SU-DHL-6 (cell line): ENCODE measurements at regions not wholly inside any gene's neighbourhood (a gene's known extent, or its start where the extent isn't known, plus 50 kb on each side); places are given as distances from the start of the nearest gene placed in this dataset.

Experiments
- H2AFZ ChIP-seq: fragments of 200-600 bp; sonication (generic); 2 replicates; pipeline ENCODE4 v1.6.1; 2014; ENCODE audit warnings: low read depth, mild to moderate bottlenecking, moderate library complexity, mixed read lengths, antibody characterized with exemption, low read length; ENCODE audit not compliant: severe bottlenecking
- H3F3A ChIP-seq: fragments of 200-600 bp; shearing (Covaris generic); 2 replicates; pipeline ENCODE4 v1.6.0; 2016; ENCODE audit warnings: antibody characterized with exemption, mild to moderate bottlenecking; ENCODE audit not compliant: insufficient read depth
- H3K27ac ChIP-seq: fragments of 200-600 bp; sonication (generic); 2 replicates; pipeline ENCODE4 v1.5.1; 2016; ENCODE audit warnings: low read depth, mild to moderate bottlenecking, low read length, moderate library complexity, mixed read lengths
- H3K27me3 ChIP-seq: fragments of 200-600 bp; sonication (generic), shearing (Covaris generic); 2 replicates; pipeline ENCODE4 v1.6.0; 2014; ENCODE audit warnings: mild to moderate bottlenecking, low read length
- H3K36me3 ChIP-seq: fragments of 200-600 bp; sonication (generic); 2 replicates; pipeline ENCODE4 v1.6.1; 2014; ENCODE audit warnings: mild to moderate bottlenecking, low read length, mixed read lengths
- H3K4me2 ChIP-seq: fragments of 300-600, 200-600 bp; shearing (Covaris generic), sonication (generic); 2 replicates; pipeline ENCODE4 v1.6.0; 2014; ENCODE audit warnings: low read length, low read depth, mild to moderate bottlenecking; ENCODE audit not compliant: poor library complexity, severe bottlenecking
- H3K4me3 ChIP-seq: fragments of 200-600 bp; sonication (generic); 2 replicates; pipeline ENCODE4 v1.5.1; 2014; ENCODE audit warnings: antibody characterized with exemption, low read length, mild to moderate bottlenecking, mixed read lengths; ENCODE audit not compliant: insufficient read depth, poor library complexity, severe bottlenecking
- H3K79me2 ChIP-seq: fragments of 200-600 bp; sonication (generic); 2 replicates; pipeline ENCODE4 v1.6.1; 2014; ENCODE audit warnings: mild to moderate bottlenecking, low read length, moderate library complexity; ENCODE audit not compliant: insufficient read depth
- H3K9ac ChIP-seq: fragments of 200-600 bp; sonication (generic); 2 replicates; pipeline ENCODE4 v1.7.0; 2014; ENCODE audit warnings: mild to moderate bottlenecking, low read length
- H3K9me2 ChIP-seq: fragments of 200-600 bp; sonication (generic); replicated peaks from 2 replicates; pipeline ENCODE4 v1.6.1; 2014; ENCODE audit warnings: low read length; ENCODE audit not compliant: insufficient read depth
- H3K9me3 ChIP-seq: fragments of 200-600 bp; sonication (generic); 2 replicates; pipeline ENCODE4 v1.6.1; 2014; ENCODE audit warnings: low read length, mixed read lengths; ENCODE audit not compliant: insufficient read depth
- H4K20me1 ChIP-seq: fragments of 200-600 bp; sonication (generic); 2 replicates; pipeline ENCODE4 v1.6.1; 2014; ENCODE audit warnings: low read depth, mild to moderate bottlenecking, antibody characterized with exemption, low read length, moderate library complexity, mixed read lengths
- EZH2phosphoT487 ChIP-seq: fragments of 200-600 bp; sonication (generic), shearing (Covaris generic); conservative IDR thresholded peaks from 2 replicates; pipeline ENCODE4 v1.6.1; 2018; ENCODE audit warnings: mild to moderate bottlenecking, antibody characterized with exemption, low read length, moderate library complexity, mixed read lengths
- TF ChIP-seq, protein P1 (sequence below): fragments of 200-600 bp; sonication (generic); IDR thresholded peaks from one replicate; pipeline ENCODE4 v1.5.1; 2017; ENCODE audit warnings: antibody characterized with exemption, mild to moderate bottlenecking, low read length, moderate library complexity; ENCODE audit not compliant: insufficient read depth, poor library complexity, severe bottlenecking

DNA sequence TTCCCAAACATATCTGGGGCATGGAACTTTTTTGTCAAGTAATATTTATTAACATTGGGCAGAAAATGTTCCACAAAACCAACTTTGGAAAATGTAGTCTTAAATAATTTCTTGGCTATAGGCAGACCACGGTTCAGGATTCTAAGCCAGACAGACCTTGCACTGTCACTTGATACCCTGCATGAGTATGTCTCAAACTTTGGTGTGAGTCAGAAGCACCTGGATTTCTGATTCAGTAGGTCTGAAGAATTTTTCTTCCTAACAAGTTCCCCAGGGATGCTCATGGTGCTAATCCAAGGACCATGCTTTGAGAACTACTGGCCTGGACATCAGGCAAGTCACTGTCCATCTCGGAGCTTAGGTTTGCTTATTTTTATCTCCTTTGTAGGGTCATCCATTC, 562.0 kb downstream of the PLPP3 start:
- H3K79me2 ChIP-seq: no peaks in the 10 kb centered on the region
- no peaks in the 10 kb centered on the region for H3F3A ChIP-seq
- TF ChIP-seq, protein P1, sequence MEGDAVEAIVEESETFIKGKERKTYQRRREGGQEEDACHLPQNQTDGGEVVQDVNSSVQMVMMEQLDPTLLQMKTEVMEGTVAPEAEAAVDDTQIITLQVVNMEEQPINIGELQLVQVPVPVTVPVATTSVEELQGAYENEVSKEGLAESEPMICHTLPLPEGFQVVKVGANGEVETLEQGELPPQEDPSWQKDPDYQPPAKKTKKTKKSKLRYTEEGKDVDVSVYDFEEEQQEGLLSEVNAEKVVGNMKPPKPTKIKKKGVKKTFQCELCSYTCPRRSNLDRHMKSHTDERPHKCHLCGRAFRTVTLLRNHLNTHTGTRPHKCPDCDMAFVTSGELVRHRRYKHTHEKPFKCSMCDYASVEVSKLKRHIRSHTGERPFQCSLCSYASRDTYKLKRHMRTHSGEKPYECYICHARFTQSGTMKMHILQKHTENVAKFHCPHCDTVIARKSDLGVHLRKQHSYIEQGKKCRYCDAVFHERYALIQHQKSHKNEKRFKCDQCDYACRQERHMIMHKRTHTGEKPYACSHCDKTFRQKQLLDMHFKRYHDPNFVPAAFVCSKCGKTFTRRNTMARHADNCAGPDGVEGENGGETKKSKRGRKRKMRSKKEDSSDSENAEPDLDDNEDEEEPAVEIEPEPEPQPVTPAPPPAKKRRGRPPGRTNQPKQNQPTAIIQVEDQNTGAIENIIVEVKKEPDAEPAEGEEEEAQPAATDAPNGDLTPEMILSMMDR: no peak
- no peak for TF ChIP-seq EZH2phosphoT487
- no peak overlapping the region for H3K4me2 ChIP-seq
- H4K20me1 ChIP-seq: no peaks in the 10 kb centered on the region
- no peak overlapping the region for H3K9ac ChIP-seq
- H3K9me2 ChIP-seq: no peaks in the 10 kb centered on the region
- H3K4me3 ChIP-seq: no peak overlapping the region
- H3K27me3 ChIP-seq: no peaks in the 10 kb centered on the region
- no peaks in the 10 kb centered on the region for H3K36me3 ChIP-seq
- no peaks in the 10 kb centered on the region for H3K9me3 ChIP-seq
- H2AFZ ChIP-seq: no peak overlapping the region
- no peak overlapping the region for H3K27ac ChIP-seq

- no peak overlapping the region for H3K4me3 ChIP-seq
- no peak overlapping the region for H3K4me2 ChIP-seq
- no peaks in the 10 kb centered on the region for H3F3A ChIP-seq
- no peaks in the 10 kb centered on the region for H3K79me2 ChIP-seq
- H3K9ac ChIP-seq: no peak overlapping the region
- H3K36me3 ChIP-seq: no peaks in the 10 kb centered on the region
- no peaks in the 10 kb centered on the region for H3K9me2 ChIP-seq
- no peak overlapping the region for H2AFZ ChIP-seq
- TF ChIP-seq EZH2phosphoT487: no peak
- H3K9me3 ChIP-seq: no peaks in the 10 kb centered on the region
- H4K20me1 ChIP-seq: no peaks in the 10 kb centered on the region
- no peak overlapping the region for H3K27ac ChIP-seq
- no peaks in the 10 kb centered on the region for H3K27me3 ChIP-seq
Observed at GRCh38 chr1:56003846-56004245, 575.5 kb downstream of the PLPP3 start.

- H3K27me3 ChIP-seq: no peaks in the 10 kb centered on the region
- no peak overlapping the region for H3K4me3 ChIP-seq
- H3F3A ChIP-seq: no peaks in the 10 kb centered on the region
- 0 out of 2 replicates have a peak, but pooled peaks cover 3% of the 10 kb centered on the region for H3K9me2 ChIP-seq
- H3K9ac ChIP-seq: no peak overlapping the region
- TF ChIP-seq, protein P1: no peak
- no peak for TF ChIP-seq EZH2phosphoT487
- no peak overlapping the region for H3K27ac ChIP-seq
- no peaks in the 10 kb centered on the region for H4K20me1 ChIP-seq
- no peaks in the 10 kb centered on the region for H3K9me3 ChIP-seq
- no peaks in the 10 kb centered on the region for H3K79me2 ChIP-seq
- H3K36me3 ChIP-seq: no peaks in the 10 kb centered on the region
- H2AFZ ChIP-seq: no peak overlapping the region
- H3K4me2 ChIP-seq: no peak overlapping the region
Observed at GRCh38 chr1:56002231-56002630, 577.1 kb downstream of the PLPP3 start.

DNA sequence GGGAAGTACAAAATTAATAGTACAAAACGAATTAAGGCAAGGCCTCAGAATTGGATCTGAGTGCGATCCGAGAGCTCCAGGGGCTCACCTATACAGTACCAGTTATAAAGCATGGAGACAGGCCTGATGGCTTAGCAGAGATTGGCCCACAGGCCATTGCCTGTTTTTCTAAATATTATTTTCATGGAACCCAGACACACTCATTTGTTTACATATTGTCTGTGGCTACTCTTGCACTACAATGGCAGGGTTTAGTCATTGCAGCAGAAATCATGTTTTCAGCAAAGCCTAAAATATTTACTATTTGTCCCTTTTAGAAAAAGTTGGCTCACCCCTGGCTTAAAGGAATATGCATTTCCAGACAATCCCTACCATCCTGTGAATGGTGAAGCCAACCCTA, 578.9 kb downstream of the PLPP3 start:
- TF ChIP-seq EZH2phosphoT487: no peak
- TF ChIP-seq, protein P1: no peak
- no peak overlapping the region for H3K9ac ChIP-seq
- H3K4me2 ChIP-seq: no peak overlapping the region
- no peak overlapping the region for H3K4me3 ChIP-seq
- no peaks in the 10 kb centered on the region for H3K36me3 ChIP-seq
- H3K9me2 ChIP-seq: 0 out of 2 replicates have a peak, but pooled peaks cover 3% of the 10 kb centered on the region
- no peaks in the 10 kb centered on the region for H3K9me3 ChIP-seq
- H4K20me1 ChIP-seq: no peaks in the 10 kb centered on the region
- H3F3A ChIP-seq: no peaks in the 10 kb centered on the region
- H2AFZ ChIP-seq: no peak overlapping the region
- no peaks in the 10 kb centered on the region for H3K27me3 ChIP-seq
- H3K27ac ChIP-seq: no peak overlapping the region
- no peaks in the 10 kb centered on the region for H3K79me2 ChIP-seq
